ENCODE measurements at regions not wholly inside any gene's neighbourhood (a gene's known extent, or its start where the extent isn't known, plus 50 kb on each side); places are given as distances from the start of the nearest gene placed in this dataset.

- Histone ChIP-seq H3K36me3 (no peaks in the 10 kb centered on the region), H3K4me3 (no peak overlapping the region), H3K27ac (no peak overlapping the region), H3K27me3 (no peaks in the 10 kb centered on the region), H3K4me1 (no peaks in the 10 kb centered on the region), H3K9me3 (no peaks in the 10 kb centered on the region)
- TF ChIP-seq POLR2A (IDR thresholded peaks at IDR 0.05) (no peak), EP300 (IDR thresholded peaks at IDR 0.05) (no peak), POLR2AphosphoS5 (IDR thresholded peaks at IDR 0.05) (no peak), CTCF (IDR thresholded peaks at IDR 0.05) (no peak)
- no peak for DNase-seq (ENCODE audit: low spot score in 2 of 2)
Measured at GRCh38 chr1:90190523-90190922, 195.6 kb downstream of the ZNF326 start.

- no peak overlapping the region for H3K4me3 ChIP-seq
- H3K27me3 ChIP-seq, result no peaks in the 10 kb centered on the region
- no peaks in the 10 kb centered on the region for H3K9me3 ChIP-seq
- WGBS, result 71% methylated on average over 4 of the region's 4 CpGs
- no peak overlapping the region for H3K27ac ChIP-seq
- no peak for DNase-seq (ENCODE audit: low spot score in 2 of 2)
- H3K36me3 ChIP-seq, result no peaks in the 10 kb centered on the region
- TF ChIP-seq EP300 (IDR thresholded peaks at IDR 0.05), result no peak
- no peak for TF ChIP-seq CTCF (IDR thresholded peaks at IDR 0.05)
- TF ChIP-seq POLR2AphosphoS5 (IDR thresholded peaks at IDR 0.05), result no peak
- no peak for TF ChIP-seq POLR2A (IDR thresholded peaks at IDR 0.05)
- H3K4me1 ChIP-seq, result no peaks in the 10 kb centered on the region
Measured at GRCh38 chr1:90189889-90190288, 195.0 kb downstream of the ZNF326 start.

- Histone ChIP-seq H3K4me3 (no peak overlapping the region), H3K4me1 (no peaks in the 10 kb centered on the region), H3K27me3 (no peaks in the 10 kb centered on the region), H3K36me3 (no peaks in the 10 kb centered on the region), H3K9me3 (no peaks in the 10 kb centered on the region), H3K27ac (no peak overlapping the region)
- TF ChIP-seq CTCF (IDR thresholded peaks at IDR 0.05) (no peak), POLR2AphosphoS5 (IDR thresholded peaks at IDR 0.05) (no peak), EP300 (IDR thresholded peaks at IDR 0.05) (no peak), POLR2A (IDR thresholded peaks at IDR 0.05) (no peak)
- WGBS, result 47% methylated on average over 2 of the region's 2 CpGs
- no peak for DNase-seq (ENCODE audit: low spot score in 2 of 2)
Measured at GRCh38 chr1:90187323-90187585, 192.3 kb downstream of the ZNF326 start.

GRCh38 chr1:90186506-90187322, 191.8 kb downstream of the ZNF326 start:
- Histone ChIP-seq H3K27ac (no peak overlapping the region), H3K4me3 (no peak overlapping the region), H3K9me3 (no peaks in the 10 kb centered on the region), H3K4me1 (no peaks in the 10 kb centered on the region), H3K36me3 (no peaks in the 10 kb centered on the region), H3K27me3 (no peaks in the 10 kb centered on the region)
- DNase-seq (ENCODE audit: low spot score in 2 of 2), result no peak
- WGBS, result 54% methylated on average over 7 of the region's 7 CpGs
- no peak for TF ChIP-seq POLR2A (IDR thresholded peaks at IDR 0.05)
- TF ChIP-seq EP300 (IDR thresholded peaks at IDR 0.05), result no peak
- no peak for TF ChIP-seq CTCF (IDR thresholded peaks at IDR 0.05)
- TF ChIP-seq POLR2AphosphoS5 (IDR thresholded peaks at IDR 0.05), result no peak

GRCh38 chr1:90176530-90176929, 181.6 kb downstream of the ZNF326 start:
- Histone ChIP-seq H3K4me3 (no peak overlapping the region), H3K27me3 (no peaks in the 10 kb centered on the region), H3K36me3 (no peaks in the 10 kb centered on the region), H3K9me3 (no peaks in the 10 kb centered on the region), H3K27ac (no peak overlapping the region), H3K4me1 (no peaks in the 10 kb centered on the region)
- TF ChIP-seq CTCF (IDR thresholded peaks at IDR 0.05) (no peak), EP300 (IDR thresholded peaks at IDR 0.05) (no peak), POLR2AphosphoS5 (IDR thresholded peaks at IDR 0.05) (no peak), POLR2A (IDR thresholded peaks at IDR 0.05) (no peak)
- WGBS, result 63% methylated on average over 2 of the region's 2 CpGs
- DNase-seq (ENCODE audit: low spot score in 2 of 2), result no peak
